Transverse colon (tissue), 3 donors: ENCODE measurements at regions not wholly inside any gene's neighbourhood (a gene's known extent, or its start where the extent isn't known, plus 50 kb on each side); places are given as distances from the start of the nearest gene placed in this dataset.

Experiments
- CTCF ChIP-seq, 5 experiments: fragments of 200-600 bp in 3 of 5; fragments of 450-650 bp in 2 of 5; sonication (generic) in 3 of 5; IDR thresholded peaks; 1 replicate in 2 of 5; 2 replicates in 3 of 5; pipeline ENCODE4 v1.5.1; 2016 to 2017; ENCODE audit warnings: antibody characterized with exemption in 5 of 5, inconsistent platforms in 3 of 5, mild to moderate bottlenecking in 2 of 5, moderate library complexity in 1 of 5
- POLR2A ChIP-seq: fragments of 450-650 bp; IDR thresholded peaks from one replicate; pipeline ENCODE4 v1.6.1; 2016; ENCODE audit warnings: antibody characterized with exemption, mild to moderate bottlenecking, moderate library complexity

DNA sequence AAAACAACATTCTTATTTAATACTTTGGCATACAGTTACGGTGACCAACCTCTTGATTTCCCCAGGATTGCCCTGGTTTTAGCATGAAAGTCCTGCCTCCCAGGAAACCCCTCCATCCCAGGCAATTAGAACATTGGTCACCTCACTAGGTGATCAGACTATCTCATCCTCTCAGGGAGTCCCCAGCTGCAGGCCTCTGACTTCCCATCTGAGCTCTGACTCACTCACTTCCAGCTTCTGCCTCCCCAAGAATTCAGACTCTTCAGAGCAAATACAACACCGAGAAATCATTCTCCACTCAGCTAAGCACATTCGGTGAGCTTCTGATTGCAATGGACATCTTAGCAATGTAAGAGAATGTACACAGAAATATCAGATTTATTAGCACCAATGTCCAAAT, 92.4 kb upstream of the HES1 start:
- TF ChIP-seq POLR2A (no peak), CTCF (IDR thresholded peaks at IDR 0.05) (no peak)
